PC-9 (cell line): ENCODE measurements at regions not wholly inside any gene's neighbourhood (a gene's known extent, or its start where the extent isn't known, plus 50 kb on each side); places are given as distances from the start of the nearest gene placed in this dataset.

Source experiments
- BruUV-seq: library from RNA; stranded (reverse); fragments of 400-500 nt; replicated peaks from 2 replicates; lab custom pipeline; 2021; lab: Mats Ljungman, UMichigan
- CTCF ChIA-PET: fragments of 300-600 bp; sonication (Branson Sonifier 250); formaldehyde crosslinking; loops from one replicate; lab custom pipeline; 2022; ENCODE audit warnings: antibody characterized with exemption; lab: Charles Lee
- POLR2A ChIA-PET: fragments of 300-600 bp; sonication (Branson Sonifier 250); formaldehyde crosslinking; loops from one replicate; lab custom pipeline; 2022; ENCODE audit warnings: antibody characterized with exemption; ENCODE audit not compliant: unreplicated experiment; lab: Charles Lee
- DNase-seq, 2 experiments: peaks; one replicate each; pipeline versions ENCODE4 v3.0.0 to v3.0.0-alpha.2; 2015 to 2022; ENCODE audit warnings: mixed read lengths in 1 of 2
- H2AFZ ChIP-seq: fragments of 200-600 bp; sonication (generic); 2 replicates; pipeline ENCODE4 v1.8.1; 2017; ENCODE audit warnings: antibody characterized with exemption
- H3F3A ChIP-seq: fragments of 200-600 bp; sonication (generic); 2 replicates; pipeline ENCODE4 v1.8.1; 2017; ENCODE audit warnings: antibody characterized with exemption, mild to moderate bottlenecking, low read depth; ENCODE audit not compliant: insufficient read depth
- H3K27ac ChIP-seq: fragments of 200-600 bp; sonication (generic); 2 replicates; pipeline ENCODE4 v1.6.1; 2016; ENCODE audit warnings: mixed run types
- H3K27me3 ChIP-seq: fragments of 200-600 bp; sonication (generic); 2 replicates; pipeline ENCODE4 v1.6.1; 2016; ENCODE audit warnings: low read depth, mixed run types; ENCODE audit not compliant: insufficient read depth
- H3K36me3 ChIP-seq: fragments of 200-600 bp; sonication (generic); 2 replicates; pipeline ENCODE4 v1.6.1; 2016; ENCODE audit warnings: low read depth, mixed run types
- H3K4me1 ChIP-seq: fragments of 200-600 bp; sonication (generic); replicated peaks from 2 replicates; pipeline ENCODE4 v1.6.1; 2016; ENCODE audit warnings: mixed run types; ENCODE audit not compliant: insufficient read depth
- H3K4me2 ChIP-seq: fragments of 200-600 bp; sonication (generic); 2 replicates; pipeline ENCODE4 v1.6.1; 2017; ENCODE audit warnings: mixed run types
- H3K4me3 ChIP-seq: fragments of 200-600 bp; sonication (generic); 2 replicates; pipeline ENCODE4 v1.6.1; 2016; ENCODE audit warnings: mixed run types
- H3K79me2 ChIP-seq: fragments of 200-600 bp; sonication (generic); 2 replicates; pipeline ENCODE4 v1.6.1; 2017; ENCODE audit warnings: low read depth, mixed run types
- H3K9me2 ChIP-seq: fragments of 200-600 bp; sonication (generic); 2 replicates; pipeline ENCODE4 v1.8.1; 2017; ENCODE audit warnings: mild to moderate bottlenecking; ENCODE audit not compliant: insufficient read depth
- H3K9me3 ChIP-seq: fragments of 200-600 bp; sonication (generic); 2 replicates; pipeline ENCODE4 v1.8.1; 2016; ENCODE audit warnings: low read depth; ENCODE audit not compliant: insufficient read depth
- H4K20me1 ChIP-seq: fragments of 200-600 bp; sonication (generic); 2 replicates; pipeline ENCODE4 v1.8.1; 2017; ENCODE audit not compliant: insufficient read depth
- EZH2 ChIP-seq: fragments of 200-600 bp; sonication (generic); IDR thresholded peaks from 2 replicates; pipeline ENCODE4 v1.8.0; 2017; ENCODE audit warnings: antibody characterized with exemption, low read depth
- intact Hi-C: fragments of 100-400 bp; cut with micrococcal nuclease; formaldehyde crosslinking; loops from one replicate; pipeline ENCODE4 v1.10.0; 2022; ENCODE audit not compliant: unreplicated experiment
- TF ChIP-seq, protein P1 (sequence below): fragments of 200-600 bp; sonication (generic); conservative IDR thresholded peaks from 2 replicates; pipeline ENCODE4 v1.6.1; 2017; ENCODE audit warnings: mixed run types, antibody characterized with exemption, mild to moderate bottlenecking, moderate library complexity

- H3K4me1 ChIP-seq, result no peaks in the 10 kb centered on the region
- no peak overlapping the region for H3K4me3 ChIP-seq
- no peaks in the 10 kb centered on the region for H3F3A ChIP-seq
- no peaks in the 10 kb centered on the region for H3K36me3 ChIP-seq
- no peaks in the 10 kb centered on the region for H3K9me3 ChIP-seq
- H2AFZ ChIP-seq, result no peak overlapping the region
- POLR2A ChIA-PET, result no interaction called here
- H3K9me2 ChIP-seq, result 0 out of 2 replicates have a peak, but pooled peaks cover 3% of the 10 kb centered on the region
- no peak for DNase-seq
- intact Hi-C loops, result no loop called here
- H3K27me3 ChIP-seq, result no peaks in the 10 kb centered on the region
- CTCF ChIA-PET, result no interaction called here
- H3K27ac ChIP-seq, result no peak overlapping the region
- H3K79me2 ChIP-seq, result no peaks in the 10 kb centered on the region
- no TSS peak for BruUV-seq
- no peaks in the 10 kb centered on the region for H4K20me1 ChIP-seq
- TF ChIP-seq, protein P1, sequence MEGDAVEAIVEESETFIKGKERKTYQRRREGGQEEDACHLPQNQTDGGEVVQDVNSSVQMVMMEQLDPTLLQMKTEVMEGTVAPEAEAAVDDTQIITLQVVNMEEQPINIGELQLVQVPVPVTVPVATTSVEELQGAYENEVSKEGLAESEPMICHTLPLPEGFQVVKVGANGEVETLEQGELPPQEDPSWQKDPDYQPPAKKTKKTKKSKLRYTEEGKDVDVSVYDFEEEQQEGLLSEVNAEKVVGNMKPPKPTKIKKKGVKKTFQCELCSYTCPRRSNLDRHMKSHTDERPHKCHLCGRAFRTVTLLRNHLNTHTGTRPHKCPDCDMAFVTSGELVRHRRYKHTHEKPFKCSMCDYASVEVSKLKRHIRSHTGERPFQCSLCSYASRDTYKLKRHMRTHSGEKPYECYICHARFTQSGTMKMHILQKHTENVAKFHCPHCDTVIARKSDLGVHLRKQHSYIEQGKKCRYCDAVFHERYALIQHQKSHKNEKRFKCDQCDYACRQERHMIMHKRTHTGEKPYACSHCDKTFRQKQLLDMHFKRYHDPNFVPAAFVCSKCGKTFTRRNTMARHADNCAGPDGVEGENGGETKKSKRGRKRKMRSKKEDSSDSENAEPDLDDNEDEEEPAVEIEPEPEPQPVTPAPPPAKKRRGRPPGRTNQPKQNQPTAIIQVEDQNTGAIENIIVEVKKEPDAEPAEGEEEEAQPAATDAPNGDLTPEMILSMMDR, result no peak
- H3K4me2 ChIP-seq, result no peak overlapping the region
Measured at GRCh38 chr5:87945286-87945650, 323.4 kb downstream of the TMEM161B start.

DNA sequence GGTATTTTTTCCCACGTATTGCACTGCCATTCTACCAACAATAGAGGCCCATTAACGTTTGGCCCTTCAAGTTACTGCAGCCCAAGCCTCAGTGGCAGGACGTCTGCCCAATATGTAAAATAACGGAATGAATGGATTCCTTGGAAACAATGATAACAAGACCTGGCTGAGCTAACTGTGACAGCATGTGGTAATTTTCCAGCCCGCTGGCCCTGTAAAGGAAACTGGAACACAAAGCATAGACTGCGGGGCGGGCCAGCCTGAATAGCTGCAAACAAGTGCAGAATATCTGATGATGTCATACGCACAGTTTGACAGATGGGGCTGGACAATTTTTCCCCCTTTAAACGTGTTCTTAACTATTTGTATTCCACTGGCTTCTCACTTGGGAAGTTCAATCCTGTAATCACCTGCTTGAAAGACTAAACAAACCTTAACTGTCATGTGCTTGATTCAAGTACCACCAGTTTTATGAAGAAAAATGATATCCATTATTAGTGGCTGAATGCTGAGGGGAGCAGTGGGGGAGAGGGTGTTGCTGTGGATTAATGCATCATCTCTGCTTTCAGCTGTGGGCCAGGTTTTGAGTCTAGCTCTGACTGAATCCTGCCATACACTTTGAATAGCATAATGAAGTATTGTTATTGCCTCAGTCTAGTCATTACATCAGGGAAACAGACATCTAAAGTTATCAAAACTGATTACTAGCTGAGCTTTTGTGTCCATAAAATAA, 323.9 kb downstream of the TMEM161B start:
- Histone ChIP-seq H3K27ac (no peak overlapping the region), H3F3A (no peaks in the 10 kb centered on the region), H4K20me1 (no peaks in the 10 kb centered on the region), H3K9me2 (0 out of 2 replicates have a peak, but pooled peaks cover 3% of the 10 kb centered on the region), H3K4me3 (no peak overlapping the region), H3K79me2 (no peaks in the 10 kb centered on the region), H3K4me1 (no peaks in the 10 kb centered on the region), H2AFZ (no peak overlapping the region), H3K9me3 (no peaks in the 10 kb centered on the region), H3K4me2 (no peak overlapping the region), H3K36me3 (no peaks in the 10 kb centered on the region), H3K27me3 (no peaks in the 10 kb centered on the region)
- intact Hi-C loops, result no loop called here
- POLR2A ChIA-PET, result no interaction called here
- CTCF ChIA-PET, result no interaction called here
- TF ChIP-seq EZH2, result no peak
- TF ChIP-seq, protein P1, result no peak
- DNase-seq, result no peak
- no TSS peak for BruUV-seq

GRCh38 chr5:87940775-87941174, 327.9 kb downstream of the TMEM161B start:
- Histone ChIP-seq H3K27ac (no peak overlapping the region), H4K20me1 (no peaks in the 10 kb centered on the region), H3K4me3 (no peak overlapping the region), H3K79me2 (no peaks in the 10 kb centered on the region), H3K4me1 (no peaks in the 10 kb centered on the region), H2AFZ (no peak overlapping the region), H3F3A (no peaks in the 10 kb centered on the region), H3K36me3 (no peaks in the 10 kb centered on the region), H3K27me3 (no peaks in the 10 kb centered on the region), H3K9me3 (no peaks in the 10 kb centered on the region), H3K9me2 (0 out of 2 replicates have a peak, but pooled peaks cover 3% of the 10 kb centered on the region), H3K4me2 (no peak overlapping the region)
- intact Hi-C loops, result no loop called here
- no peak for TF ChIP-seq EZH2
- TF ChIP-seq, protein P1, result no peak
- ChIA-PET CTCF (interaction anchor here (0.6 kb wide), 1 partner anchor 1230 kb away, joined by 6 read pairs; no protein-coding TSS in a partner anchor), POLR2A (no interaction called here)
- no TSS peak for BruUV-seq
- no peak for DNase-seq
